ENCODE measurements at regions not wholly inside any gene's neighbourhood (a gene's known extent, or its start where the extent isn't known, plus 50 kb on each side); places are given as distances from the start of the nearest gene placed in this dataset.

DNA sequence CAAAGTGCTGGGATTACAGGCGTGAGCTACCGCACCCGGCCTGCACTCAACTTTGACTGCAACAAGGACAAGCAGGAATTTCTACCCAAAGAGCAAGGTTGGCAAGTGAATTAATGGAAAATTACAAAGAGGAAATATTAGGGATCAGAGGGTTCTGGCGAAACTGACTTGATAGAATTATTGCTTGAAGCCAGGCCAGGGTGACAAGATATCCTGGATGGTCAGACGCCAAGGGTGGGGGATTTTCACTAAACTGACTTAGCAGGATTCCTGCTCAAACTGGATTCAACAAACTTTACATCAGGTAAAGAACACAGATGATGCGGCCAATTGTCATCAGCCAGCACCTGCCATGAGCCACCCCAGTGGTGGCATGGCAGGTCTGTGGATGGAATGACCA lies 603.6 kb upstream of the MGMT start:
- Histone ChIP-seq H3K9me2 (replicated peaks; ENCODE audit: control insufficient read depth, low read length) (no peaks in the 10 kb centered on the region), H3K4me3 (ENCODE audit: low read length) (no peak overlapping the region), H3K27me3 (ENCODE audit: control insufficient read depth, low read length) (no peaks in the 10 kb centered on the region), H3K4me2 (ENCODE audit: low read length) (no peak overlapping the region), H3K79me2 (ENCODE audit: control insufficient read depth, low read length) (no peaks in the 10 kb centered on the region), H3K4me1 (ENCODE audit: control insufficient read depth, low read length) (no peaks in the 10 kb centered on the region), H4K20me1 (ENCODE audit: control insufficient read depth, insufficient read depth, low read depth, low read length) (no peaks in the 10 kb centered on the region), H3K36me3 (ENCODE audit: control insufficient read depth, low read length) (no peaks in the 10 kb centered on the region), H3K9me3 (ENCODE audit: control insufficient read depth, insufficient read depth, low read length) (no peaks in the 10 kb centered on the region), H3F3A (ENCODE audit: control insufficient read depth, insufficient read depth) (no peaks in the 10 kb centered on the region), H3K27ac (ENCODE audit: low read depth, low read length) (no peak overlapping the region)
- TF ChIP-seq, protein P1, sequence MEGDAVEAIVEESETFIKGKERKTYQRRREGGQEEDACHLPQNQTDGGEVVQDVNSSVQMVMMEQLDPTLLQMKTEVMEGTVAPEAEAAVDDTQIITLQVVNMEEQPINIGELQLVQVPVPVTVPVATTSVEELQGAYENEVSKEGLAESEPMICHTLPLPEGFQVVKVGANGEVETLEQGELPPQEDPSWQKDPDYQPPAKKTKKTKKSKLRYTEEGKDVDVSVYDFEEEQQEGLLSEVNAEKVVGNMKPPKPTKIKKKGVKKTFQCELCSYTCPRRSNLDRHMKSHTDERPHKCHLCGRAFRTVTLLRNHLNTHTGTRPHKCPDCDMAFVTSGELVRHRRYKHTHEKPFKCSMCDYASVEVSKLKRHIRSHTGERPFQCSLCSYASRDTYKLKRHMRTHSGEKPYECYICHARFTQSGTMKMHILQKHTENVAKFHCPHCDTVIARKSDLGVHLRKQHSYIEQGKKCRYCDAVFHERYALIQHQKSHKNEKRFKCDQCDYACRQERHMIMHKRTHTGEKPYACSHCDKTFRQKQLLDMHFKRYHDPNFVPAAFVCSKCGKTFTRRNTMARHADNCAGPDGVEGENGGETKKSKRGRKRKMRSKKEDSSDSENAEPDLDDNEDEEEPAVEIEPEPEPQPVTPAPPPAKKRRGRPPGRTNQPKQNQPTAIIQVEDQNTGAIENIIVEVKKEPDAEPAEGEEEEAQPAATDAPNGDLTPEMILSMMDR (IDR thresholded peaks at IDR 0.05; ENCODE audit: low read depth, low read length, poor library complexity, severe bottlenecking): no peak
- TF ChIP-seq EZH2phosphoT487 (IDR thresholded peaks at IDR 0.05; ENCODE audit: borderline replicate concordance, low read length): no peak

DNA sequence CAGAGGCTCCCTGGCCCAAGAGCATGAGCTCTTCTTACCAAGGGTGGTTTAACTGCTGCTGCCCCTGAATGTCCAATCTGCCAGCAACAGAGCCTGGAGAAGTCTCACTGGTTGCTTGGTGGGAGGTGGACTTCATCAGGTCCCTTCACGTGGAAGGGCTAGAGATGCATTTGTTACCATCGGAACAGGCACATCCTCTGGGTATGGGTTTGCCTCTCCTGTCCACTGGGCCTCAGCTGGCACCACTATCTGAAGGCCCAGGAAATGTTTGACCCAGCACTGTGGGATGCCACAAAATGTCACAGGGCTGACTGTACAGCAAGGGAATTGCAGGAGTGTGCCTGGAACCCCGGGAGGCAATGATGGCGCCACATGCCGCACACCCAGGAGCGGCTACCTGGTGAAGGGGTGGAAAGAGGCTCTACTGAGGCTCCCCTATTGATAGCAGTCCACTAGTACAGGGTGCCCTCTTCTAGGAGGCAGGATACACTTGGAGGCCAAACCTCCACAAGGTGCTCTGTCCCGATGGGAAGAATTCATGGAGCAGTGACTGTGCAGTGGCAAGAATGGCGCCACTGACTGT lies 603.1 kb upstream of the MGMT start:
- Histone ChIP-seq H3K4me3 (ENCODE audit: low read length) (no peak overlapping the region), H3K36me3 (ENCODE audit: control insufficient read depth, low read length) (no peaks in the 10 kb centered on the region)

DNA sequence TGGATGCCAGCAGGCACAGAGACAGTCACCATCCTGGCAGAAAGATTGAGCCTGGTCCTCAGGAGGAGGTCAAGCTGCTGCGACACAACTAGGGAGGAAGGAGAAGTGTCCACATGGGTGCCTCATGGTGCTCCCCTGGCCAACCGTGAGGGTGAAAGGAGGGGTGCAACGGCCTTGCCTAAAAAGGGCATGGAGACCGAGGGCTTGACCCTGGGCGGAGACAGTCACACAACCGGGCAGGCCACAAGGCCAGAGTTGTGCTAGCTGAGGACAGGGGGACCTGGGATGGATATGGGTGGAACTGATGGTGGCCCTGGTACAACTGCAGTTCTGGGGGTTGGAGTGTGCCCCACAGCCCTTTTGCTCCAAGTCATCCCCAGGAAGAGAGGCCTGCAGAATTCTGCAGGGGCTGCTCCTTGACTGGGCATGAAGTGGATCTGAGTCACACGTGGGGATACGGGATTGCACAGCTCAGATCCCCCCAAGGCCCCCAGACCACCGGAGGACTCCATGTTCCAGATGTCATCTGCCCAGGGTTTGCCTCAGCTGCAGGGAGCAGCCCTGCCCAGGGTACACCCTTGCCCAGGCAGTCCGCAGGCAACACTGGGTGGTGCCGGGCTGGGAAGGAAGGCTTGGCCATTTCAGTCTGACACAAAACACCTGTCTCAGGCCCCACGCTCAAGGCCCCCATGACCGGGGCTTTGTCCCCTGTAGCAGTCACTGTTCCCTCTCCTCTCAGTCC lies 602.3 kb upstream of the MGMT start:
- Histone ChIP-seq H3K36me3 (ENCODE audit: control insufficient read depth, low read length) (no peaks in the 10 kb centered on the region), H4K20me1 (ENCODE audit: control insufficient read depth, insufficient read depth, low read depth, low read length) (no peaks in the 10 kb centered on the region), H3K9me2 (replicated peaks; ENCODE audit: control insufficient read depth, low read length) (no peaks in the 10 kb centered on the region), H3F3A (ENCODE audit: control insufficient read depth, insufficient read depth) (no peaks in the 10 kb centered on the region), H3K9me3 (ENCODE audit: control insufficient read depth, insufficient read depth, low read length) (no peaks in the 10 kb centered on the region), H3K27me3 (ENCODE audit: control insufficient read depth, low read length) (no peaks in the 10 kb centered on the region), H3K27ac (ENCODE audit: low read depth, low read length) (no peak overlapping the region), H3K4me2 (ENCODE audit: low read length) (no peak overlapping the region), H3K79me2 (ENCODE audit: control insufficient read depth, low read length) (no peaks in the 10 kb centered on the region), H3K4me1 (ENCODE audit: control insufficient read depth, low read length) (no peaks in the 10 kb centered on the region), H3K4me3 (ENCODE audit: low read length) (no peak overlapping the region)
- no peak for TF ChIP-seq EZH2phosphoT487 (IDR thresholded peaks at IDR 0.05; ENCODE audit: borderline replicate concordance, low read length)
- TF ChIP-seq, protein P1 (IDR thresholded peaks at IDR 0.05; ENCODE audit: low read depth, low read length, poor library complexity, severe bottlenecking): no peak

More for the DNA sequence above, 603.1 kb upstream of the MGMT start:
- H3K27me3 ChIP-seq (ENCODE audit: control insufficient read depth, low read length): no peaks in the 10 kb centered on the region
- TF ChIP-seq, protein P1 (IDR thresholded peaks at IDR 0.05; ENCODE audit: low read depth, low read length, poor library complexity, severe bottlenecking): no peak
- H3K9me2 ChIP-seq (replicated peaks; ENCODE audit: control insufficient read depth, low read length): no peaks in the 10 kb centered on the region
- no peak overlapping the region for H3K27ac ChIP-seq (ENCODE audit: low read depth, low read length)
- H4K20me1 ChIP-seq (ENCODE audit: control insufficient read depth, insufficient read depth, low read depth, low read length): no peaks in the 10 kb centered on the region
- no peaks in the 10 kb centered on the region for H3K79me2 ChIP-seq (ENCODE audit: control insufficient read depth, low read length)
- H3K4me2 ChIP-seq (ENCODE audit: low read length): no peak overlapping the region
- no peaks in the 10 kb centered on the region for H3K4me1 ChIP-seq (ENCODE audit: control insufficient read depth, low read length)
- no peaks in the 10 kb centered on the region for H3K9me3 ChIP-seq (ENCODE audit: control insufficient read depth, insufficient read depth, low read length)
- no peaks in the 10 kb centered on the region for H3F3A ChIP-seq (ENCODE audit: control insufficient read depth, insufficient read depth)

Data from DOHH2 (cell line).